IPS DF 19.7 (cell line): ENCODE measurements at regions not wholly inside any gene's neighbourhood (a gene's known extent, or its start where the extent isn't known, plus 50 kb on each side); places are given as distances from the start of the nearest gene placed in this dataset.

Source experiments
- DNase-seq: peaks from one replicate; pipeline ENCODE4 v3.0.0-alpha.2; 2013; ENCODE audit warnings: low read depth, low spot score

GRCh38 chr7:33850768-33851167 is 54.6 kb upstream of the BMPER start:
- DNase-seq = no peak

DNA sequence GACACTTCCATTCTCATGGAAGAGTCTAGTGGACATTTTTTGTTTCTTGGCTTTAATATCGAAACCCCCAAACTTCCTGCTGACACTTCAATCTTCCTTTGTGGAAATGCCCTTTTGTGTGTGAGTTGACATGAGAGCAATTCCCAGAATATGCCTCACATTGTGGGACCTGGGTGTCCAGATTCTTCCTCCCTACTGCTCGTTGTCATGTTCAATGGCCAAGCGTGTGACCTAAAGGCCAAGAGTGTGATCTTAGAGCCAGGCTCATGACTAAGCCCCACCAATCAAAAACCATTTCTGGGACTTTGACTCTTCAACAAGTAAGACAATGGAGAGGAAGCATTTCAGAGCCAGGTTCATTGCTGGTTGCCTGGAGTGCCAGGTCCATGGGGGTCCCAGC is 52.5 kb upstream of the BMPER start:
- no peak for DNase-seq

DNA sequence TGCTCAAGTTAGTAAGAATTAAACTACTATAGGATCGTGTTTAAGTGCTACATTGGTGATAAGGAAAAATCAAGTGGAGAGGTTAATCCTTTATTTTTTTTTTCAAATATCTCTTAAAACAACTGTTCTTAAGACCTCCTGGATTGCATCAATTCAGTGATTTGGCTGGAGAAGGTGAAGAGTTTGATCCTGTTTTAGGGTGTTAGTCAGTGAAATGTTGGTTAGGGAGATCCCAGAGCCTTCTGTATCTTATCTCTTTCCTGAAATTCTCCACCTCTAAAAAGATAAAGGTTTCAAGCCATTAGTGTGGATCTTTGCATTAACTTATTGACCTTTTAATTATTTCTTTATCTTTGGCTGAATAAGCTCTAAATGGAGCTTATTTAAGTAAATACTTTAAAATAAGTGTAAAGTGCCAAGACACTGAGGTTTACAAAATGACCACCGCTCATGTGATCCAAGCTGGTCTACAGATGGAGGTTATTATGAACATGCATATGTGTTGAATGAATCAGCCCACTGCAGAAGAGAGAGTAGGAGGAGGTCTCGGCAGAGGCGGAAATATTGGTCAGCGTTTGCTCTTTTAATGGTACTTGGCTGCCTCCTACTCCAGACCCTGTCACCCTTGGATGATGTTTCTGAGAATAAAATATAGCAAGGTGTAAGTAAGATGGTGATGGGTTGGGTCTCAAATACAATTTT is 51.8 kb upstream of the BMPER start:
- no peak for DNase-seq

DNA sequence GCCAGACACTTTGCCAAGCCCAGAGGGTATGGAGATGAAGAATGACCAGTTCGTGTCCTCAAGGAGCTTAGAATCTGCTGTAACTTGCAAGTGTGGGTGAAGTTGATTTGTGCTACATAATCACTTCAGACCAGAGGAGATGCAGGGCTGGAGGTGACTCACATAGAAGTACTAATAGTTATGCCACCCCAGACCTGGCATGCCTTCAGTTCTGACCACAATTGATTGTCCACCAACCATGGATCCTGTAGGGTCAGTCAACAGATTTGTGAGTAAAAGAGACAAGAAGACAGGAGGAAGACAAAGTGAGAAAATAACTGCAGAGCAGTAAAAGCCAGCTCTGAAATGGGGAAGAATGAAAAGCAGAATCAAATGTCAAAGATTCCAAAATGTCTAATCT is 51.2 kb upstream of the BMPER start:
- DNase-seq = no peak

DNA sequence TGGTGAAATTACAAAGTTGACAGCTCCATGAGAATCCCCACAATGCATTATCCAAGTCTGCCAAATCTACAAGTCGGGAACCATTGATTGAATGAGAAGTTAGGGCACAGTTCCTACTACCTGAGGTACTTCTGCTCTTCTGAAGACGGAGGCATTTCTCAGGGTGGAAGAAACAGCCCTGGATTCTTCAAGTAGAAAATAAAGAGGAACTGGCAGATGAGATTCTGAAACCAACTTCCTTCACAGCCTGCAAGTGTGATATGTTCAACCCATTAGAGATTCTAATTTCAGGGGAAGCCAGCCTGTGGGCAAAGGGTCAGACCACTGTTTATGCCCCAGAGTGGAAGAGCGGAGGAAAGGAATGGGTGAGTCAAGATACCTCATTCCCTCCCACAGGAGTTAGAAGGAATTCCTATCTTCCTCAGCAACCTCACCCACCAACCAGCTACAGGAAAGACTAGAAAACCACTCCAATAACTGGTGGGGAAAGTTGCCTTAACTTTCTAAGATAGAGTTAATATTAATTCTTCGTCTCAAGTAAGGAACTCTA is 50.5 kb upstream of the BMPER start:
- no peak for DNase-seq
